HG03378 (cell line): ENCODE measurements at regions not wholly inside any gene's neighbourhood (a gene's known extent, or its start where the extent isn't known, plus 50 kb on each side); places are given as distances from the start of the nearest gene placed in this dataset.
A peak's percentile ranks its signal among the peaks of the same experiment; 100 is the strongest.

ENCODE experiments used
- ATAC-seq: cut with Tn5 transposase; IDR thresholded peaks from one replicate; pipeline ENCODE4 v1.9.1; 2021; ENCODE audit warnings: mild to moderate bottlenecking, moderate library complexity; ENCODE audit not compliant: unreplicated experiment

GRCh38 chr6:115728171-115728570, 332.5 kb downstream of the FRK start:
- no peak for ATAC-seq

GRCh38 chr6:115721564-115721963, 339.1 kb downstream of the FRK start:
- ATAC-seq: no peak

- no peak for ATAC-seq
Measured at GRCh38 chr6:115720900-115721299, 339.8 kb downstream of the FRK start.

GRCh38 chr6:115717472-115717871, 343.2 kb downstream of the FRK start:
- peak; percentile 38 for ATAC-seq

GRCh38 chr6:115717062-115717461, 343.6 kb downstream of the FRK start:
- ATAC-seq: peak; percentile 98

DNA sequence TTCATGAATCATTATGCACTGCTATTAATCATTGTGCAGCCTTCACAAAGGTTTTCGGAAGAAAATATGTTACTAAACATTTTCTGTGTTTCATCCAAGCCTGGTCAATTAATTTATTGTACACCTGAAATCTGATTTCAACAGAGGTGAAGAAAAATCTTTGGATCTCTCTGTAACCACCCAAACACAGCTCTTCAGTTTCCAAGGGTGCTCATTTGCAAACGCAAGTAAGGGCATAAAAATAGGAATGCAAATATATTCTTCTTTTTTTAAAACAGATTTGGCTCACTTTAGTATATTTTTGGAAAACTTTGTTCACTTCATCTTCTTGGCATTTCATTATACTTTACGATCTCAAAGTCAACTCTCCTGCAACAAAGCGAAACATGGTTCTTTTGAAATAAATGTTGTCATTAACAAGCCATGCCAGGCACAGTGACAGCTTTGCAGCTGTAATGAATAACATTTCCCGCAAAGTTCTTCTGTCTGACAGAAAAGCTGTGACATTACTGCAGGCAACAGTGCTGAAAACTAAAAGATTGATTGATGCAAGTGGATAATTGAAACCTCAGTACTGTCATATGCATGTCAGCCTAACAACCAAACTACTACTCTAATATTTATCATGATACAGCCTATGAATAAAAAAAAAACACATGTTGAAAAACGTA, 348.3 kb downstream of the FRK start:
- ATAC-seq: no peak

DNA sequence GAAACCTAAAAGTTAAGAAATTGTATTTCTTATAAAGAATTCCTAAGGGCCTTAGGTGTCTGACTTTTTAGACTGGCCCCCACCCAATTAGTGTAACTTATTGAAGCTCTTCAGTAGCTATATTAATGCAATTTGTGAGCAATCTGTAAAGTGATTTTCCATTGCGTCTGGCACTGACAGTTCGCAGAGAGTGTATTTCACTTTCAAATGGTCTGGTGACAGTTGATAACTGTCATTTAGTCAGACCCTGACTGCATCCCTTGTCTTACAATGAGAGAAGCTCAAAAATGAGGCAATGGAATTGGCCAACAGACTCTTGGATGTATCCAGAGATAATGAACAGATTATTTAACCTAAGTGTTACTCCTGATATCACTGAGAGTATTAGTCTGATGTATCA, 351.8 kb downstream of the FRK start:
- ATAC-seq: no peak

DNA sequence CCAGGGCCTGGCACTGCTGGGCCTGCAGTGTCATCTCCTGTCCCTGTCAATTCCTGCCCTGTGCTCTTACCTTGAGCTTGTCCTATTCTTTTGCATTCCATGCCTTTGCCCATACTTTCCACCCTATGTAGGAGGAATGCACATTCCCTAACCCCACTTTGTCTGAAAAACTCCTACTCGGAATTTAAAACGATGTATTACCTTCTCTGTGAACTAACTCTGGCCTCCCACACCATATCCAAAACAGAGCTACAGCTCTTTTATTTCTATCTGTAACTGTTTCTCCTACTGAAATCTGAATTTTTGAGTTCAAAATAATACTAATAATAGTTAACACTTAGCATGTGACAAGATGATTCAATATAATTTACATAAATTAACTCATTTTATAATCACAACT, 353.7 kb downstream of the FRK start:
- ATAC-seq: no peak

DNA sequence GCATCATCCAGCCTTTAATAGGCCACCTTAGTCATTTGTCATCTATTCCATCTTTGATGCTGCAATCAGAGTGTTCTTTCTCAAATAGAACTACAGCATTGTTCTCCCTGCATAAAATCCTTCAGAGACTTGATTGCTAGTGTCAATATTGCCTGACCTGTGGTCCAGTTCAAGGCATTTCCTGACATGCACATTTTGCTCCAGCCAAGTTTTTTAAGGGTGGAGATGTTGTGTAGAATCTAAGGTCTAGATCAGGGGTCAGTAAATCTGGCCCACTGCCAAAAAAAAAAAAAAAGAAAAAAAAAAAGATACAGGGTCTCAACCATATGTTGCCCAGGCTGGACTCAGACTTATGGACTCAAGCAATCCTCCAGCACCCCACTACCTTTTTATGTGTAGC, 354.4 kb downstream of the FRK start:
- no peak for ATAC-seq

GRCh38 chr6:115704028-115704427, 356.7 kb downstream of the FRK start:
- ATAC-seq: no peak

- ATAC-seq: no peak
Measured at GRCh38 chr6:115691433-115691832, 369.3 kb downstream of the FRK start.

DNA sequence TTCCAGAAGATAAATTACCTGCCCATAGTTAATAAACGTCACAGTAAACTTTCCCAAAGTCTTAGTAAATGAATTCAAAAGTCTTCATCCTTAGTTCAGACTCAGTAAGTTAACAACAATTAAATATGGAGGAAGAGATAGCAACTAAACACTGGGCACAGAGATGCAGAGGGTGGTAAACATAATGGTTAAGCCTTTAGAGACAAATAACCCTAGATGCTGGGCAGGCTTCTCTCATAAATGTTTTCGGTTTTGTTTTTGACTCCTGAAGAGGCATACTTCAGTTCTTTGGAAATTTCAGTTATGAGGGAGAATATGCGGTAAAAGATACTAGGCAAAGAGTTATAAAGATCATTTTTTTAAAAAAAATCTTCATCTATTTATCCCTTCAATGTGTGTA, 369.8 kb downstream of the FRK start:
- no peak for ATAC-seq

DNA sequence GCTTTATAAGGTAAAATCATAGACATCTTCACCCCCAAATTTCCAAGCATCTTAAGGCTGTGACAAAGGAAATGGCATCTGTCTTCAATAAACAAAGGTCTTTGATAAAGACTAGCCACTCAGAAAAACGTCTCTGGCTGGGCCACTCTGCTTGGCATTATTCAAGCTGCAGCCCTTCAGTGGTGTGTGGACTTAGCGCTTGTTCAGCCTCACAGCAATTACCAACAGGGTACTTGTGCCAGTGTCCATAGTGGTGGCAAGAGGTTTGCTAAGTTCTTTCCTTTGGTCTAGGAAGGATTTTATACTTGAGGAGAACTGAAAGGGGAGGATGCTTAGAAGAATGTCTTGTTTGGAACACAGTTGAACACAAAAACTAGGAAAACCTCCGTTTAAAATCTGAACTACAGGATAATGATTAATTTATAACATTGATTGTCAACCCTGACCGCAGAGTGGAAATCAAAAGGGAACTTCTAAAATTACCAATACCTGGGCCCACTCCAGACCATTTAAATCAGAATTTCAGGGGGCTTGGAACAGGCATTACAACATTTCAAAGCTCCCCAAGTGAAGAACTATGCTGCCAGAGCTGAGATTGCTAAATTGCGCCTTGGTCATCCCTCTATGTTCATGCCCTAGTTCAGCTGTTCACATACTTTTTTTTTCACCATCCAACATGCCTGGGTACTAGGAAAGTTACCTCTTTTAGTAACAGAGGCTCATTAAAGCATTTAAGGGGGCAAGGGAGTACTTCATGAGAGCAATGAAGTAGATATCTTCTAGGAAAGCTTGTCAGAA, 378.5 kb downstream of the FRK start:
- ATAC-seq: no peak

GRCh38 chr6:115680621-115681020, 380.1 kb downstream of the FRK start:
- no peak for ATAC-seq

GRCh38 chr6:115677198-115677597, 383.5 kb downstream of the FRK start:
- no peak for ATAC-seq

- no peak for ATAC-seq
Measured at GRCh38 chr6:115675443-115675842, 385.2 kb downstream of the FRK start.

GRCh38 chr6:115668781-115669180, 391.9 kb downstream of the FRK start:
- ATAC-seq: no peak

GRCh38 chr6:115668211-115668610, 392.5 kb downstream of the FRK start:
- ATAC-seq: no peak

DNA sequence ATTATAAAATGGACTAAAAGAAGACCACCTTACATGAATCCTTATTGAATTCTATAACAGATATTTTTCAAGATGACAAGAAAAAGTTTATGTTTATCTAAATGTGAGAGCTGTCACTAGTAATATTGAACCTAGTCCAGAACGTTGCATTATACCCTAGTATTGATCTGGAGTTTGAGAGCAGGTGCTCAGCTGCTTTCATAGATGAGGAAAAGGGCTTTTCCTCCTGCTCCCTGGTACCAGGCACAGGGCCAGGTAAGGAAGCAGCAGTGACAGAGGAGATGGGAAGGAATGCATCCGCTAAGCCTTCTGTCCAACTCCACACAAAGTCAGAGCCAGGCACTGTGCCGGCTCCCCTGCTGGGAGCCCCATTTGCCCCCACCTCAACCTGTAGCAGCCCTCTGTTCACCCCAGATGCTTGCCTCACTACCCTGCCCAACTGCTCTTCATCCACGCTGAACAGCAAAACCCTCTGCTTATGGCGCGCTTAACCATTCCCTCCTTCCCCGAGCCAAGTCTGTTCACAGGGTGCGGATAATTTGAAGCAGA, 393.1 kb downstream of the FRK start:
- ATAC-seq: no peak

DNA sequence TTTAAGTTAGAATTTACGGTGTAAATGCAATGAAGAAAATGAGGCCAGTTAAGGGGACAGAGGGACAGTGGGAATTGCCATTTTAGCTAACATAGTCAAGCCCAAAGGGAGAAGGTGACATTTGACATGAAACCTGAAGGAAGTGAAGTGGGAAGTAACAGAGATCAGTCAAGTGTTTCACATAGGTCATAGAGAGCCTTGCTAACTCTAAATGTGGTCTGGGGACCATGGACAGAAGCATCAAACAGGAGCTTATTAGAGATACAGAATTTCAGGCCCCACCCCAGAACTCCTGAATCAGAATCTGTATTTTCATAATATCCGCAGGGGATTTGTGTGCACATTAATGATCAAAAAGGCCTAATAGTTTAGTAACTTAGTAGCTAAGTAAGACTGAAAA, 393.7 kb downstream of the FRK start:
- no peak for ATAC-seq

- no peak for ATAC-seq
Measured at GRCh38 chr6:115665310-115665709, 395.4 kb downstream of the FRK start.

DNA sequence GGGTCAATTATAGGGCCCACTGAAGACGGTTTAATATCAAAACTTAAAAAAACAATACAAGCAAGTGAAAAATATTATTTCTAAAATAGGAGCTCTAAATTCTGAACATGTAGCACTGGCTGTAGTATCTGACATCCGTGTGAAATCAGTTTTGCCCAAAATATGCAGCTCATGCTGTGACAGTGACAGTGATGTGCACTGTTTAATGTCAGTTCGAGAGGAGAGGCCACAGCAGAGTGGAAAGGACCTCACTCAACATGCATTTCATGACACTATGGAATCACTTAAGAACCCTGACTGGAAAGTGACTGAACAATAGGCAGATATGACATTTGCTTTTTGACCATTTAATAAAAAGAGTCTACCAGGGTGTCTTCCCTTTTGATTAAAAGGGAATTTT, 397.0 kb downstream of the FRK start:
- no peak for ATAC-seq
